Astrocyte of the spinal cord (primary cell): ENCODE measurements at regions not wholly inside any gene's neighbourhood (a gene's known extent, or its start where the extent isn't known, plus 50 kb on each side); places are given as distances from the start of the nearest gene placed in this dataset.

Source experiments
- DNase-seq: peaks from one replicate; pipeline ENCODE4 v3.0.0; 2011; ENCODE audit warnings: low read depth, low spot score
- H3K4me3 ChIP-seq: 2 replicates; pipeline ENCODE4 v1.5.1; 2011; ENCODE audit warnings: low read depth, mild to moderate bottlenecking, low read length, moderate library complexity
- CTCF ChIP-seq: IDR thresholded peaks from 2 replicates; pipeline ENCODE4 v1.5.1; 2012; ENCODE audit warnings: low read depth, mild to moderate bottlenecking, low read length, inconsistent platforms
- in situ Hi-C: cut with HindIII; loops from 2 replicates; pipeline ENCODE4 v1.10.0; 2017; ENCODE audit warnings: low sequenced_read_pairs

- H3K4me3 ChIP-seq = no peak overlapping the region
- DNase-seq = no peak
- TF ChIP-seq CTCF = no peak
- in situ Hi-C loops = no loop called here
Measured at GRCh38 chr14:89486505-89486904, 69.5 kb upstream of the FOXN3 start.

GRCh38 chr14:89485264-89485663 is 68.2 kb upstream of the FOXN3 start:
- in situ Hi-C loops = no loop called here
- no peak for TF ChIP-seq CTCF
- no peak overlapping the region for H3K4me3 ChIP-seq
- no peak for DNase-seq

GRCh38 chr14:89484051-89484844 is 67.2 kb upstream of the FOXN3 start:
- in situ Hi-C loops = no loop called here
- TF ChIP-seq CTCF = no peak
- no peak overlapping the region for H3K4me3 ChIP-seq
- no peak for DNase-seq

- no peak overlapping the region for H3K4me3 ChIP-seq
- no peak for DNase-seq
- no peak for TF ChIP-seq CTCF
- in situ Hi-C loops = no loop called here
Measured at GRCh38 chr14:89481196-89481595, 64.2 kb upstream of the FOXN3 start.

- TF ChIP-seq CTCF = no peak
- no peak for DNase-seq
- no peak overlapping the region for H3K4me3 ChIP-seq
- in situ Hi-C loops = no loop called here
Measured at GRCh38 chr14:89480278-89480677, 63.2 kb upstream of the FOXN3 start.

- TF ChIP-seq CTCF = no peak
- in situ Hi-C loops = no loop called here
- no peak overlapping the region for H3K4me3 ChIP-seq
- DNase-seq = no peak
Measured at GRCh38 chr14:89479802-89480201, 62.8 kb upstream of the FOXN3 start.
